IMR-90 (cell line): ENCODE measurements at regions not wholly inside any gene's neighbourhood (a gene's known extent, or its start where the extent isn't known, plus 50 kb on each side); places are given as distances from the start of the nearest gene placed in this dataset.

Source experiments
- ATAC-seq: fragments of 200-7000 bp; cut with Tn5 transposase; 2 replicates; pipeline ENCODE4 v1.9.1; 2020; ENCODE audit warnings: low read depth, mild to moderate bottlenecking, moderate library complexity
- BruUV-seq: library from RNA; stranded (reverse); fragments of 400-500 nt; replicated peaks from 2 replicates; lab custom pipeline; 2021; lab: Mats Ljungman, UMichigan
- CTCF ChIA-PET: fragments of 300-600 bp; formaldehyde crosslinking; extraction: SDS; loops from one replicate; lab custom pipeline; 2021; ENCODE audit warnings: antibody characterized with exemption; lab: Yijun Ruan, JAX
- POLR2A ChIA-PET: fragments of 300-600 bp; sonication (Branson Sonifier 250); formaldehyde crosslinking; loops from one replicate; lab custom pipeline; 2022; ENCODE audit warnings: antibody characterized with exemption; ENCODE audit not compliant: unreplicated experiment; lab: Charles Lee
- DNase-seq: peaks from one replicate; pipeline ENCODE4 v3.0.0; 2013
- H2AFZ ChIP-seq: replicated peaks from 2 replicates; pipeline ENCODE3; 2013; ENCODE audit warnings: low read length, mild to moderate bottlenecking; ENCODE audit not compliant: poor library complexity
- H2AK5ac ChIP-seq: 2 replicates; pipeline ENCODE4 v1.6.1; 2013; ENCODE audit warnings: low read depth, low read length, inconsistent platforms
- H2AK9ac ChIP-seq: replicated peaks from 2 replicates; pipeline ENCODE3; 2013; ENCODE audit warnings: mild to moderate bottlenecking, low read depth, low read length, moderate library complexity; ENCODE audit not compliant: poor library complexity
- H2BK120ac ChIP-seq: 2 replicates; pipeline ENCODE4 v1.6.1; 2013; ENCODE audit warnings: low read depth, low read length, inconsistent platforms
- H2BK15ac ChIP-seq: 3 replicates; pipeline ENCODE4 v1.6.1; 2013; ENCODE audit warnings: low read depth, low read length, inconsistent platforms
- H2BK20ac ChIP-seq: 2 replicates; pipeline ENCODE4 v1.6.1; 2013; ENCODE audit warnings: low read depth, mild to moderate bottlenecking, inconsistent platforms, low read length, moderate library complexity
- H2BK5ac ChIP-seq: 2 replicates; pipeline ENCODE4 v1.6.1; 2013; ENCODE audit warnings: mild to moderate bottlenecking, low read depth, low read length, inconsistent platforms; ENCODE audit not compliant: poor library complexity, severe bottlenecking
- H3K14ac ChIP-seq: replicated peaks from 2 replicates; pipeline ENCODE4 v1.6.1; 2013; ENCODE audit warnings: low read depth, low read length, inconsistent platforms
- H3K18ac ChIP-seq: 2 replicates; pipeline ENCODE4 v1.6.1; 2013; ENCODE audit warnings: low read depth, low read length, control low read depth
- H3K23ac ChIP-seq: 2 replicates; pipeline ENCODE4 v1.6.1; 2013; ENCODE audit warnings: low read depth, low read length, inconsistent platforms
- H3K27ac ChIP-seq: 2 replicates; pipeline ENCODE4 v1.5.1; 2013; ENCODE audit warnings: mild to moderate bottlenecking, control low read depth, low read length; ENCODE audit not compliant: insufficient read depth
- H3K27me3 ChIP-seq: 2 replicates; pipeline ENCODE4 v1.6.1; 2013; ENCODE audit warnings: low read length; ENCODE audit not compliant: control insufficient read depth, insufficient read depth
- H3K36me3 ChIP-seq: 2 replicates; pipeline ENCODE4 v1.6.1; 2013; ENCODE audit warnings: low read length, mixed read lengths; ENCODE audit not compliant: control insufficient read depth, insufficient read depth
- H3K4ac ChIP-seq: 2 replicates; pipeline ENCODE4 v1.6.1; 2013; ENCODE audit warnings: low read depth, low read length, inconsistent platforms
- H3K4me1 ChIP-seq: 2 replicates; pipeline ENCODE4 v1.6.1; 2013; ENCODE audit warnings: low read length, mixed read lengths; ENCODE audit not compliant: control insufficient read depth, insufficient read depth
- H3K4me2 ChIP-seq: 2 replicates; pipeline ENCODE4 v1.6.1; 2013; ENCODE audit warnings: low read depth, mild to moderate bottlenecking, control low read depth, low read length, moderate library complexity
- H3K4me3 ChIP-seq: 2 replicates; pipeline ENCODE4 v1.5.1; 2013; ENCODE audit warnings: low read depth, mild to moderate bottlenecking, control low read depth, low read length, moderate library complexity; ENCODE audit not compliant: insufficient read depth
- H3K56ac ChIP-seq: 2 replicates; pipeline ENCODE4 v1.6.1; 2013; ENCODE audit warnings: low read length, inconsistent platforms; ENCODE audit not compliant: insufficient read depth; ENCODE audit errors: extremely low read depth
- H3K79me1 ChIP-seq, 2 experiments: 2 replicates each; pipeline ENCODE4 v1.6.1; 2013; ENCODE audit warnings: low read length in 2 of 2, inconsistent platforms in 1 of 2, low read depth in 1 of 2
- H3K9ac ChIP-seq: 2 replicates; pipeline ENCODE4 v1.6.1; 2013; ENCODE audit warnings: low read depth, low read length, control low read depth
- H3K9me1 ChIP-seq: 2 replicates; pipeline ENCODE4 v1.6.1; 2013; ENCODE audit warnings: low read length, inconsistent platforms; ENCODE audit not compliant: insufficient read depth
- H3K9me3 ChIP-seq: 2 replicates; pipeline ENCODE4 v1.6.1; 2013; ENCODE audit warnings: low read length; ENCODE audit not compliant: control insufficient read depth, insufficient read depth
- H4K20me1 ChIP-seq: 2 replicates; pipeline ENCODE4 v1.6.1; 2013; ENCODE audit warnings: low read length, inconsistent platforms; ENCODE audit not compliant: insufficient read depth
- H4K5ac ChIP-seq: 2 replicates; pipeline ENCODE4 v1.6.1; 2013; ENCODE audit warnings: mild to moderate bottlenecking, low read depth, low read length, control low read depth
- H4K8ac ChIP-seq, 2 experiments: 2 replicates each; pipeline ENCODE4 v1.6.1; 2013; ENCODE audit warnings: low read depth in 2 of 2, low read length in 2 of 2, control low read depth in 1 of 2, inconsistent platforms in 1 of 2
- H4K91ac ChIP-seq: 2 replicates; pipeline ENCODE4 v1.6.1; 2013; ENCODE audit warnings: low read depth, low read length, inconsistent platforms; ENCODE audit not compliant: insufficient read depth
- MAZ ChIP-seq: IDR thresholded peaks from 2 replicates; pipeline ENCODE4 v1.6.1; 2012; ENCODE audit warnings: low read depth, mild to moderate bottlenecking, low read length, improper control_type of control experiment, moderate library complexity, borderline replicate concordance
- POLR2A ChIP-seq: IDR thresholded peaks from 2 replicates; pipeline ENCODE4 v1.6.1; 2012; ENCODE audit warnings: mild to moderate bottlenecking, low read depth, low read length
- RFX5 ChIP-seq: IDR thresholded peaks from 2 replicates; pipeline ENCODE4 v1.8.0; 2012; ENCODE audit warnings: low read depth, mild to moderate bottlenecking, low read length, moderate library complexity
- WGBS, 2 experiments: methylation state at CpG; one replicate each; pipeline versions ENCODE4 v1.1.5 to v1.1.7; 2013; ENCODE audit warnings: missing lambda C conversion rate in 2 of 2; ENCODE audit not compliant: insufficient read length in 1 of 2; ENCODE audit errors: extremely low coverage in 2 of 2; 5-methylcytosine and 5-hydroxymethylcytosine counted together
- dilution Hi-C: fragments of 300-500 bp; cut with HindIII; formaldehyde crosslinking; loops from one replicate; pipeline ENCODE4 v1.14.3; 2018; ENCODE audit warnings: low sequenced_read_pairs; ENCODE audit not compliant: unreplicated experiment
- in situ Hi-C: fragments of 300-500 bp; cut with MboI; formaldehyde crosslinking; loops from 3 replicates; pipeline ENCODE4 v1.14.3; 2019; ENCODE audit warnings: low sequenced_read_pairs, inconsistent platforms, mixed read lengths
- intact Hi-C: fragments of 100-400 bp; cut with micrococcal nuclease; formaldehyde crosslinking; loops from 2 replicates; pipeline ENCODE4 v1.10.0; 2022

DNA sequence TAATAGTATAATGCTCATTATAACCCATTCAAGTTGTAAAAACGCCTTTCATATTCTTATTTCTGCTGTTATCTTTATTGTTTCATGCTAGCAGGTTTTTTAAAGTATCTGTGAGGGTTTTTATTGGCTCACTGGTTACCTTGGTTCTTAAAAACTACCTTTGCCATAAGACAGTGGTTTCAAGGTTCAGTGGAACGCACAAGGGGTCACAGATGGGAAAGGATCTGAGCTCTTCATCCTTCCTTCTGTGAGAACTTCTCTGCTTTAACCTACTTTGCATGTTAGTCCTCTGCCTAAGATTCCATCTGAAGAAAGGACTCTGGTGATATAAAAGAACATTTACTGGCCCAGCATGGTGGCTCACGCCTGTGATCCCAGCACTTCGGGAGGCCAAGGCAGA is 492.6 kb downstream of the CD83 start:
- Histone ChIP-seq H3K9ac (no peak overlapping the region), H2BK20ac (no peak overlapping the region), H4K5ac (no peak overlapping the region), H3K56ac (no peak overlapping the region), H3K9me1 (0 out of 2 replicates have a peak, but pooled peaks cover 3% of the 10 kb centered on the region), H3K4me2 (no peak overlapping the region), H3K9me3 (no peaks in the 10 kb centered on the region), H4K91ac (no peak overlapping the region), H4K8ac (no peak overlapping the region), H3K27me3 (no peaks in the 10 kb centered on the region), H3K14ac (no peak overlapping the region), H3K36me3 (no peaks in the 10 kb centered on the region), H3K18ac (no peak overlapping the region), H3K79me1 (no peaks in the 10 kb centered on the region), H3K4ac (no peak overlapping the region), H2BK5ac (no peak overlapping the region), H3K27ac (no peak overlapping the region), H3K23ac (no peak overlapping the region), H3K4me1 (peaks cover 4% of the 10 kb centered on the region), H2BK15ac (no peak overlapping the region), H2AK9ac (no peak overlapping the region), H2BK120ac (no peak overlapping the region), H4K20me1 (no peaks in the 10 kb centered on the region), H3K4me3 (no peak overlapping the region), H2AK5ac (no peak overlapping the region), H2AFZ (no peak overlapping the region)
- BruUV-seq: no TSS peak
- ATAC-seq: no peak
- intact Hi-C loops (no loop called here), in situ Hi-C loops (no loop called here), dilution Hi-C loops (no loop called here)
- POLR2A ChIA-PET: no interaction called here
- CTCF ChIA-PET: no interaction called here
- no peak for DNase-seq
- TF ChIP-seq POLR2A: no peak
- no peak for TF ChIP-seq RFX5
- no peak for TF ChIP-seq MAZ
- WGBS, 2 experiments: no CpG with 5 or more reads among the region's 4 CpGs
